ENCODE measurements at regions not wholly inside any gene's neighbourhood (a gene's known extent, or its start where the extent isn't known, plus 50 kb on each side); places are given as distances from the start of the nearest gene placed in this dataset.

DNA sequence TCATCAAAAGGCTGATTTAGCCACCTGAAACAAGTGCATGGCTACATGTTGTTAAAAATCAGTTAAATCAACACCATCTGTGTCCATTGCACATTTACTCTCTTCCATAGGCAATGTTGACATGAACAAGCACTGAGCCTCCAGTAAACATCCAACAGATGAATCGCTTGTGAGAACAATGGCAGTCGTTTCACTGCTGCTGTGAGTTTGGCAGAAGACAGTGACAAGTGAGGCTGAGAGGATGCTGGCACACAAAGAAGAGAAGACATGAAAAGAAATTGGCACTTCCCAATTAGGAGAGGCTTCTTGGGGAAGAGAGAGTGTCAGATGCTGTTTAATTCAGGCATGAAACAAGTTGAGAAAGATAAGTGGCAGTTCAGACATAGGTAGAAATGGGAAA, 227.4 kb upstream of the STT3B start:
- TF ChIP-seq, protein P1, sequence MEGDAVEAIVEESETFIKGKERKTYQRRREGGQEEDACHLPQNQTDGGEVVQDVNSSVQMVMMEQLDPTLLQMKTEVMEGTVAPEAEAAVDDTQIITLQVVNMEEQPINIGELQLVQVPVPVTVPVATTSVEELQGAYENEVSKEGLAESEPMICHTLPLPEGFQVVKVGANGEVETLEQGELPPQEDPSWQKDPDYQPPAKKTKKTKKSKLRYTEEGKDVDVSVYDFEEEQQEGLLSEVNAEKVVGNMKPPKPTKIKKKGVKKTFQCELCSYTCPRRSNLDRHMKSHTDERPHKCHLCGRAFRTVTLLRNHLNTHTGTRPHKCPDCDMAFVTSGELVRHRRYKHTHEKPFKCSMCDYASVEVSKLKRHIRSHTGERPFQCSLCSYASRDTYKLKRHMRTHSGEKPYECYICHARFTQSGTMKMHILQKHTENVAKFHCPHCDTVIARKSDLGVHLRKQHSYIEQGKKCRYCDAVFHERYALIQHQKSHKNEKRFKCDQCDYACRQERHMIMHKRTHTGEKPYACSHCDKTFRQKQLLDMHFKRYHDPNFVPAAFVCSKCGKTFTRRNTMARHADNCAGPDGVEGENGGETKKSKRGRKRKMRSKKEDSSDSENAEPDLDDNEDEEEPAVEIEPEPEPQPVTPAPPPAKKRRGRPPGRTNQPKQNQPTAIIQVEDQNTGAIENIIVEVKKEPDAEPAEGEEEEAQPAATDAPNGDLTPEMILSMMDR (IDR thresholded peaks at IDR 0.05), result no peak
- TF ChIP-seq EZH2 (IDR thresholded peaks at IDR 0.05) (no peak), EZH2phosphoT487 (IDR thresholded peaks at IDR 0.05) (no peak)

Data from neural progenitor cell (in vitro differentiated cells).